K562 (cell line): ENCODE measurements at regions not wholly inside any gene's neighbourhood (a gene's known extent, or its start where the extent isn't known, plus 50 kb on each side); places are given as distances from the start of the nearest gene placed in this dataset.

ENCODE experiments used
- CTBP1 ChIP-seq: fragments of 450-650 bp; IDR thresholded peaks from 2 replicates; pipeline ENCODE4 v1.6.1; 2016; ENCODE audit warnings: borderline replicate concordance
- ELF4 ChIP-seq: fragments of 450-650 bp; formaldehyde crosslinking; IDR thresholded peaks from 2 replicates; pipeline ENCODE4 v1.4.0; 2022; ENCODE audit warnings: missing genetic modification characterization
- RCOR1 ChIP-seq, 2 experiments: IDR thresholded peaks; 2 replicates each; pipeline ENCODE4 v1.6.1; 2012; ENCODE audit warnings: low read depth in 2 of 2, low read length in 2 of 2, borderline replicate concordance in 1 of 2, improper control_type of control experiment in 1 of 2
- RNF2 ChIP-seq: sonication (generic); IDR thresholded peaks from 2 replicates; pipeline ENCODE4 v1.6.1; 2016

- TF ChIP-seq ELF4 (CRISPR knock-in tag) (no peak), RCOR1 (IDR thresholded peaks at IDR 0.05; ENCODE audit: borderline replicate concordance in 1 of 2, low read depth in 2 of 2, low read length in 2 of 2) (no peak), RNF2 (no peak), CTBP1 (no peak)
Measured at GRCh38 chr5:2158109-2158508, 275.4 kb upstream of the IRX4 start.
